Cardiac fibroblast (primary cell): ENCODE measurements at regions not wholly inside any gene's neighbourhood (a gene's known extent, or its start where the extent isn't known, plus 50 kb on each side); places are given as distances from the start of the nearest gene placed in this dataset.

Experiments
- DNase-seq, 2 donors: peaks; one replicate each; pipeline versions ENCODE4 v3.0.0 to v3.0.0-alpha.2; 2010; ENCODE audit warnings: low read depth in 2 of 2
- H3K4me3 ChIP-seq, 2 donors: replicated peaks in 1 of 2; 1 replicate in 1 of 2; 2 replicates in 1 of 2; pipeline ENCODE4 v1.5.1; 2011; ENCODE audit warnings: low read depth in 2 of 2, low read length in 2 of 2, mild to moderate bottlenecking in 2 of 2, moderate library complexity in 1 of 2
- CTCF ChIP-seq: IDR thresholded peaks from one replicate; pipeline ENCODE4 v1.5.1; 2011; ENCODE audit warnings: low read depth, mild to moderate bottlenecking, low read length, inconsistent platforms

DNA sequence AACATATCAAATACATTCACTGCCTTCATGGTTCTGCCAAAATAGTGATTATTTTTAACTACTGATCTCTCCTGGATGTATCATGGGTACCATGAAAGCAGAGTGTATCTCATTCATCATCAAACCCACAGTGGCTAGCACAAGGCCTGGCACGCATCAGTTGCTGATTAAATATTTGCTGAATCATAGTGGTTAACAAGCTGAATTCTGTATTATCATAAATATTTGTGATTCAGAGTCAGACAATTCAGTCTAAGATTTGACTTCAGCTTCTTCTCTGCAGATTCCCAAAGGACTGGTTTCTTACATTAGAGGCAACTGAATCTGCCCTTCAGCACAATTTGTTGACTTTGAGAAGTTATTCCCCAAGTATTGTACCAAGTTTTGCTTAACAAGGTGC is 715.8 kb upstream of the LRRC4C start:
- no peak overlapping the region for H3K4me3 ChIP-seq
- TF ChIP-seq CTCF, result no peak
- peak; percentile 65 to 70 for DNase-seq

DNA sequence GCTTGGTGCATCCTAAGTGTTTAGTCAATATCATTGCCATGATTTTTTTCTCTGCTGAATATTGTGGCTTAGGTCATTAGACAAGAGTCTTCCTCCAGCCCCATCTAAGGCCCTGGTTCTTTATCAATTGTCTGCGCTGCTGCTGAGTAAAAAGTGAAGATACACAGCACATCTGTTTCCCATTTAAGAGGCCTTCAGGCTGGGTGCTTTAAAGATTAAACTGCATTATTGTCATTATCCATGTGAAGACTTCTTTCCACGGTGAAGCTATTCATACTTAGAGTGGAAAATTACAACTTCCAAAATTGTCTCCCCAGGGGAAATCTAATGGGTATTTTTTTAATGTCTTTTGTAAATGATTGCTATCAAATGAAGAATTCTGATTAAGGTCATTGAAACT is 719.8 kb upstream of the LRRC4C start:
- no peak overlapping the region for H3K4me3 ChIP-seq
- no peak for DNase-seq
- TF ChIP-seq CTCF, result no peak

GRCh38 chr11:42195289-42196013 is 736.0 kb upstream of the LRRC4C start:
- no peak for TF ChIP-seq CTCF
- no peak for DNase-seq
- no peak overlapping the region for H3K4me3 ChIP-seq

GRCh38 chr11:42200311-42200710 is 740.9 kb upstream of the LRRC4C start:
- DNase-seq, result no peak
- no peak for TF ChIP-seq CTCF
- H3K4me3 ChIP-seq, result no peak overlapping the region

DNA sequence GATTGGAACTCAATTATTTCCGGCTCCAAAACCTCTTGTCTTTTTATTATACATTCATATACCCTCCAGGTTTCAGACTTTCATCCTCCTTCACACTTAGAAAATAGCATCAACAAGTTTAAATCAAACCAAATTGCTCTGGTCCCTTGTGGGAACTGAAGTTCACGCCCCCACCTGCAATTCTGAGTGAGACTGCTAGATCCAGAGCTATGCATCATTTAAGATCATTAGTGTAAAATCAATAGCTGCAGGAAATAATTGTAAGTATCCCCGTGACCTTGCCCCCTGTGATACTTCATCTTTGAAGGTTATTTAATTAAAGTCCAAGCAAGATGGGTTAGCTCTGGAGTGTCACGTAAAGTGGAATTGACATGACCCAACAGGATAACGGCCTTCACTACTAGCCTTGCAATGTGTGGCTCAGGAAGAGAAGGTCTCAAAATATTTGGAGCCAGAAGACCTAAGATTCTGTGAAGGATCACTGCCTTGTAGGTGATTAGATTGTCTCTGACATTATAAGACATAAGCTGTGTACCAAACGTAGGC is 742.2 kb upstream of the LRRC4C start:
- no peak overlapping the region for H3K4me3 ChIP-seq
- DNase-seq, result no peak
- no peak for TF ChIP-seq CTCF

GRCh38 chr11:42205518-42205917 is 746.1 kb upstream of the LRRC4C start:
- H3K4me3 ChIP-seq, result no peak overlapping the region
- DNase-seq, result no peak
- no peak for TF ChIP-seq CTCF

- no peak for TF ChIP-seq CTCF
- DNase-seq, result no peak
- H3K4me3 ChIP-seq, result no peak overlapping the region
These were observed 766.2 kb upstream of the LRRC4C start for GRCh38 chr11:42225664-42226063.
